CD4-positive, alpha-beta T cell (primary cell): ENCODE measurements at regions not wholly inside any gene's neighbourhood (a gene's known extent, or its start where the extent isn't known, plus 50 kb on each side); places are given as distances from the start of the nearest gene placed in this dataset.

Source experiments
- ATAC-seq: fragments of 200-7000 bp; cut with Tn5 transposase; one replicate; pipeline ENCODE4 v1.10.0; 2022; ENCODE audit warnings: mild to moderate bottlenecking; ENCODE audit not compliant: poor library complexity
- CTCF ChIA-PET: fragments of 350-600 bp; sonication (Branson Sonifier 250); formaldehyde crosslinking; loops from one replicate; lab custom pipeline; 2021; ENCODE audit warnings: antibody characterized with exemption, inconsistent platforms; lab: Charles Lee
- POLR2A ChIA-PET: fragments of 350-600 bp; sonication (Branson Sonifier 250); formaldehyde crosslinking; loops from one replicate; lab custom pipeline; 2021; ENCODE audit warnings: antibody characterized with exemption, inconsistent platforms; lab: Charles Lee
- DNase-seq, 14 experiments: peaks; one replicate each; pipeline ENCODE4 v3.0.0-alpha.2; 2013 to 2020; ENCODE audit warnings: mixed read lengths in 2 of 14
- H3K27ac ChIP-seq, 2 donors: one replicate each; pipeline versions ENCODE4 v1.5.1 to v1.7.0; 2013; ENCODE audit warnings: low read length in 2 of 2, low read depth in 1 of 2, mild to moderate bottlenecking in 1 of 2
- H3K27me3 ChIP-seq, 2 experiments: 1 replicate in 1 of 2; 2 replicates in 1 of 2; pipeline versions ENCODE4 v1.6.1 to v1.7.0; 2013; ENCODE audit warnings: low read length in 2 of 2, control low read depth in 1 of 2, mild to moderate bottlenecking in 1 of 2, moderate library complexity in 1 of 2; ENCODE audit not compliant: insufficient read depth in 2 of 2, control insufficient read depth in 1 of 2
- H3K36me3 ChIP-seq: one replicate; pipeline ENCODE4 v1.6.1; 2013; ENCODE audit warnings: low read length, control low read depth; ENCODE audit not compliant: insufficient read depth
- H3K4me1 ChIP-seq: one replicate; pipeline ENCODE4 v1.6.1; 2013; ENCODE audit warnings: low read length, control low read depth; ENCODE audit not compliant: insufficient read depth
- H3K4me3 ChIP-seq: one replicate; pipeline ENCODE4 v1.5.1; 2013; ENCODE audit warnings: mild to moderate bottlenecking, low read length, moderate library complexity
- H3K9me3 ChIP-seq, 2 experiments: 1 replicate in 1 of 2; 2 replicates in 1 of 2; pipeline versions ENCODE4 v1.6.1 to v1.7.0; 2013; ENCODE audit warnings: low read length in 2 of 2, mild to moderate bottlenecking in 2 of 2, control low read depth in 1 of 2, moderate library complexity in 1 of 2; ENCODE audit not compliant: control insufficient read depth in 1 of 2, insufficient read depth in 1 of 2
- H3K27ac Mint-ChIP-seq: one replicate; pipeline ENCODE4 v1.8.0; 2020; ENCODE audit warnings: mixed read lengths
- H3K27me3 Mint-ChIP-seq: one replicate; pipeline ENCODE4 v1.8.0; 2021; ENCODE audit warnings: mixed read lengths
- H3K36me3 Mint-ChIP-seq: one replicate; pipeline ENCODE4 v1.8.0; 2021; ENCODE audit warnings: low read depth, mixed read lengths
- H3K4me1 Mint-ChIP-seq: one replicate; pipeline ENCODE4 v1.8.0; 2021; ENCODE audit warnings: low read depth, mixed read lengths
- H3K4me3 Mint-ChIP-seq: one replicate; pipeline ENCODE4 v1.8.0; 2020; ENCODE audit warnings: mild to moderate bottlenecking, mixed read lengths
- H3K9me3 Mint-ChIP-seq: one replicate; pipeline ENCODE4 v1.8.0; 2020; ENCODE audit warnings: mixed read lengths
- intact Hi-C, 2 experiments: fragments of 100-400 bp; cut with DNase I in 1 of 2; cut with micrococcal nuclease in 1 of 2; formaldehyde crosslinking; loops; one replicate each; pipeline versions ENCODE4 v1.15.1 to v1.9.0; 2023 to 2025; cut with DNase I, micrococcal nuclease
- TF ChIP-seq, protein P1 (sequence below): fragments of 200-600 bp; IDR thresholded peaks from one replicate; pipeline ENCODE4 v1.8.0; 2022; ENCODE audit warnings: antibody characterized with exemption, mild to moderate bottlenecking

DNA sequence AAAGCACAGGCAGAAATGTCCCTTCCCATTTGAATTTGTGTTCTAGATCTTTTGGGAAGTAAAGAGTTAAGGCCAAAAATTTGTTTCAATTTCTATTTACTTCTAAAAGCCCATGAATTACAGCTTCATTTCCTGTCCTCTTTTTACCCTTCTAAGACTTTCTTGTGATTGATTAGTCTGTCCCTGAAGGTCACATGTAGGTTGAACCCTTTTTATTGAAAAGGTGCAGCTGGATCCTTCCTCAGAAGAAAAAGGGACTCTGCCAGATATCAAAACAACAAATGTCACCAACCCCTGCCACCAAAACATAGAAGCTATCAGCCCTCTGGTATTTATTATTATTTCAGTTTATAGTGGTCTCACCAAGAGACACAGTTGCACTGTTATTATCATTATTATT, 424.9 kb upstream of the DPP6 start:
- Mint-ChIP-seq H3K27me3 (no peaks in the 10 kb centered on the region), H3K9me3 (peaks cover 10% of the 10 kb centered on the region), H3K4me3 (no peak overlapping the region), H3K27ac (no peak overlapping the region), H3K36me3 (no peaks in the 10 kb centered on the region), H3K4me1 (no peaks in the 10 kb centered on the region)
- TF ChIP-seq, protein P1, sequence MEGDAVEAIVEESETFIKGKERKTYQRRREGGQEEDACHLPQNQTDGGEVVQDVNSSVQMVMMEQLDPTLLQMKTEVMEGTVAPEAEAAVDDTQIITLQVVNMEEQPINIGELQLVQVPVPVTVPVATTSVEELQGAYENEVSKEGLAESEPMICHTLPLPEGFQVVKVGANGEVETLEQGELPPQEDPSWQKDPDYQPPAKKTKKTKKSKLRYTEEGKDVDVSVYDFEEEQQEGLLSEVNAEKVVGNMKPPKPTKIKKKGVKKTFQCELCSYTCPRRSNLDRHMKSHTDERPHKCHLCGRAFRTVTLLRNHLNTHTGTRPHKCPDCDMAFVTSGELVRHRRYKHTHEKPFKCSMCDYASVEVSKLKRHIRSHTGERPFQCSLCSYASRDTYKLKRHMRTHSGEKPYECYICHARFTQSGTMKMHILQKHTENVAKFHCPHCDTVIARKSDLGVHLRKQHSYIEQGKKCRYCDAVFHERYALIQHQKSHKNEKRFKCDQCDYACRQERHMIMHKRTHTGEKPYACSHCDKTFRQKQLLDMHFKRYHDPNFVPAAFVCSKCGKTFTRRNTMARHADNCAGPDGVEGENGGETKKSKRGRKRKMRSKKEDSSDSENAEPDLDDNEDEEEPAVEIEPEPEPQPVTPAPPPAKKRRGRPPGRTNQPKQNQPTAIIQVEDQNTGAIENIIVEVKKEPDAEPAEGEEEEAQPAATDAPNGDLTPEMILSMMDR: no peak
- ChIA-PET CTCF (no interaction called here), POLR2A (no interaction called here)
- DNase-seq (no peak), ATAC-seq (no peak)
- intact Hi-C loops: no loop called here
- H3K27me3 ChIP-seq: no peaks in the 10 kb centered on the region
- no peak overlapping the region for H3K27ac ChIP-seq
- H3K9me3 ChIP-seq: peaks cover 6 to 7% of the 10 kb centered on the region in 2 experiments
- H3K36me3 ChIP-seq: no peaks in the 10 kb centered on the region
- no peak overlapping the region for H3K4me3 ChIP-seq
- H3K4me1 ChIP-seq: no peaks in the 10 kb centered on the region

DNA sequence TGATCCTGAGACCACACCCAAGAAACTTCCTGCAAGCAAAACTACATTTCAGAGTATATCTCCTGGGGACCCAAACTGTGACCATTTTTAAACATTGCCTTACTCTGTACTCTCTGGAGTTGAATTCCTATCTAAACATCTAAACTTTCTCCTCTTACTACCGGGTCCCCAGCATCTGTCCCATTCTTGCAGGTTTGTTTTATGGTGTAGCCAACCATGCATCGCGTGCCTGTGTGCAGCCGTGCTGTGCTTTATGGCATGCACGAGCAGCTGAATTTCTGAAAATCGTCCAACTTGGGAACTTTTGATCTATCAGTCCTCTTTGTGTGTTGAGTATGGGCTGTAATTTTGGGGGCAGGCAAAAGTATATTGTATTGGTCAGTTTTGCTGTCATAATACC, 423.8 kb upstream of the DPP6 start:
- Mint-ChIP-seq H3K36me3 (no peaks in the 10 kb centered on the region), H3K4me1 (no peaks in the 10 kb centered on the region), H3K9me3 (peaks cover 14% of the 10 kb centered on the region), H3K27ac (no peak overlapping the region), H3K4me3 (no peak overlapping the region), H3K27me3 (no peaks in the 10 kb centered on the region)
- H3K27me3 ChIP-seq: no peaks in the 10 kb centered on the region
- ChIA-PET CTCF (no interaction called here), POLR2A (no interaction called here)
- H3K4me3 ChIP-seq: no peak overlapping the region
- no peaks in the 10 kb centered on the region for H3K36me3 ChIP-seq
- TF ChIP-seq, protein P1: no peak
- peaks cover 6 to 7% of the 10 kb centered on the region in 2 experiments for H3K9me3 ChIP-seq
- intact Hi-C loops: no loop called here
- ATAC-seq: no peak
- no peak for DNase-seq
- H3K4me1 ChIP-seq: no peaks in the 10 kb centered on the region
- H3K27ac ChIP-seq: no peak overlapping the region

DNA sequence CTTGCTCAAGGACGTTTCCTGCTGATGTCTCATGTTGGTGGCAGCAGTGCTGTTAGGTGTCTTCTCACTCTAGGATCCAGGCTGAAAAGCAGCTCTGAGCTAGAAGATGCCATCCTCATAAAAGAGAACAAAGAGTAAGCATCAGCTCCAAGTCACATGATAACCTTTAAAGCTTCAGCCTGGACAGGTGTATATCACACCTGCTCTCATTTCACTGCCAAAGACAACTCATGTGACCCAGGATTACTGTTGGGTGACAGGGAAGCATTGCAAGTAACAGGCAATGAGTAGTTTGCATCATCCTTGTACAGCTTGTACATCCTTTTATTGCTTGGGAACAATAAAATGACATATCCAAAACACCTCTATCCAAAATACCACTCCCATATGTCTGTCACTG, 423.4 kb upstream of the DPP6 start:
- Histone ChIP-seq H3K4me1 (no peaks in the 10 kb centered on the region), H3K9me3 (peaks cover 6 to 7% of the 10 kb centered on the region in 2 experiments), H3K27ac (no peak overlapping the region), H3K36me3 (no peaks in the 10 kb centered on the region), H3K27me3 (no peaks in the 10 kb centered on the region), H3K4me3 (no peak overlapping the region)
- Mint-ChIP-seq H3K27ac (no peak overlapping the region), H3K4me1 (no peaks in the 10 kb centered on the region), H3K4me3 (no peak overlapping the region), H3K36me3 (no peaks in the 10 kb centered on the region), H3K27me3 (no peaks in the 10 kb centered on the region), H3K9me3 (peaks cover 14% of the 10 kb centered on the region)
- intact Hi-C loops: no loop called here
- TF ChIP-seq, protein P1: no peak
- ATAC-seq (no peak), DNase-seq (no peak)
- ChIA-PET POLR2A (no interaction called here), CTCF (no interaction called here)
